Fibroblast of villous mesenchyme (primary cell): ENCODE measurements at regions not wholly inside any gene's neighbourhood (a gene's known extent, or its start where the extent isn't known, plus 50 kb on each side); places are given as distances from the start of the nearest gene placed in this dataset.

Experiments used
- DNase-seq: peaks from one replicate; pipeline ENCODE4 v3.0.0-alpha.2; 2010; ENCODE audit warnings: low read depth
- H3K4me3 ChIP-seq: 2 replicates; pipeline ENCODE4 v1.5.1; 2011; ENCODE audit warnings: low read depth, mild to moderate bottlenecking, low read length
- CTCF ChIP-seq: IDR thresholded peaks from 2 replicates; pipeline ENCODE4 v1.5.1; 2012; ENCODE audit warnings: low read depth, mild to moderate bottlenecking, low read length; ENCODE audit not compliant: insufficient read depth

- H3K4me3 ChIP-seq = no peak overlapping the region
- no peak for TF ChIP-seq CTCF
- DNase-seq = no peak
These were observed 419.4 kb upstream of the MGMT start for GRCh38 chr10:129047600-129047999.

GRCh38 chr10:129048513-129048912, 418.5 kb upstream of the MGMT start:
- no peak overlapping the region for H3K4me3 ChIP-seq
- DNase-seq = no peak
- TF ChIP-seq CTCF = no peak

GRCh38 chr10:129049501-129049900, 417.5 kb upstream of the MGMT start:
- TF ChIP-seq CTCF = no peak
- H3K4me3 ChIP-seq = no peak overlapping the region
- DNase-seq = no peak

- no peak overlapping the region for H3K4me3 ChIP-seq
- no peak for TF ChIP-seq CTCF
- DNase-seq = no peak
These were observed 411.8 kb upstream of the MGMT start for GRCh38 chr10:129055225-129055624.

- no peak for TF ChIP-seq CTCF
- H3K4me3 ChIP-seq = no peak overlapping the region
- no peak for DNase-seq
These were observed 411.1 kb upstream of the MGMT start for GRCh38 chr10:129055986-129056385.

GRCh38 chr10:129056734-129057689, 410.0 kb upstream of the MGMT start:
- TF ChIP-seq CTCF = no peak
- no peak for DNase-seq
- H3K4me3 ChIP-seq = no peak overlapping the region
